ENCODE measurements at regions not wholly inside any gene's neighbourhood (a gene's known extent, or its start where the extent isn't known, plus 50 kb on each side); places are given as distances from the start of the nearest gene placed in this dataset.

DNA sequence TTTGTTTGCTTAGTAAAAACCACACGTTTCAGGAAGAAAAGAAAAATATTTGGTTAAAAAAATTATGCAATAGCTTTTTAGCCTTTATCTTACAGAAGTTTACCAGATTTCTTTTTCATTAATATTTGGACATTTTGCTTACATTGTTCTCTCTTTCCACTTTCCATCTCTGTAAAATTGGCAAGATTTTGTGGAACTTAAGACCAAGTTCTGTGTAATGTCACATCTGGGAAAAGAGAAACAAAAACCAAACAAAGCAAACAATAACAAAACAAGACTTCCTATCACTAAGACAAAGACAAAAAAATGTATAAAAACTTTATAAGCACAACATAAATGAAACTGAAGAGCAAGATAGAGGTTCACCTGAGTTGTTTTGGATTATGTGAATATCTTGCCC lies 1392.1 kb upstream of the CELF4 start:
- CTCF ChIA-PET: no interaction called here
- peaks cover 3% of the 10 kb centered on the region for H3K27me3 Mint-ChIP-seq (ENCODE audit: insufficient read depth, unreplicated experiment)
- no TSS peak for BruUV-seq (replicated peaks)

DNA sequence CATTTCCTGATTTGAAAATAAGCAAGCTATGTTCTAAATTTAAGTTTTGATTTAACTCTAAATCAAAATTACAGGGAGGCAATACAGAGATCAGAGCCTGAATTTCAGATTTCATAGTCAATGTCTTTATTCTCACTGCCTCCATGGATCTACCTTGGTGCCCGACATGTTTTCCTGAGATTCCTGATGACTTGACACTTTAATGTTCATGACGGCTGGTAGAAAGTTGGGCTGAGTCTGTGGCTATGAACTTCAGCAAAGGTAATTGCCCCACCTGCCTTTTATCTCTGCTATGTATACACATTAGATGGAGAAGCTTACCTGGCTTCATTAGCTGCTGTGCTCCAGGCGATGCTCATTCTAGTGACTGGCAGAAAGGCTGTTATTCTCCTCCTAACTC lies 1390.5 kb upstream of the CELF4 start:
- ChIA-PET POLR2A (no interaction called here), CTCF (no interaction called here)
- BruUV-seq (replicated peaks): no TSS peak
- Mint-ChIP-seq H3K27ac (ENCODE audit: unreplicated experiment) (no peak overlapping the region), H3K4me1 (ENCODE audit: low read depth, unreplicated experiment) (no peaks in the 10 kb centered on the region), H3K27me3 (ENCODE audit: insufficient read depth, unreplicated experiment) (no peaks in the 10 kb centered on the region), H3K4me3 (ENCODE audit: unreplicated experiment) (no peak overlapping the region), H3K36me3 (ENCODE audit: insufficient read depth, unreplicated experiment) (no peaks in the 10 kb centered on the region), H3K9me3 (ENCODE audit: unreplicated experiment) (no peaks in the 10 kb centered on the region)
- H3K36me3 ChIP-seq (ENCODE audit: control insufficient read depth, insufficient read depth, low read length): no peaks in the 10 kb centered on the region
- TF ChIP-seq, protein P1, sequence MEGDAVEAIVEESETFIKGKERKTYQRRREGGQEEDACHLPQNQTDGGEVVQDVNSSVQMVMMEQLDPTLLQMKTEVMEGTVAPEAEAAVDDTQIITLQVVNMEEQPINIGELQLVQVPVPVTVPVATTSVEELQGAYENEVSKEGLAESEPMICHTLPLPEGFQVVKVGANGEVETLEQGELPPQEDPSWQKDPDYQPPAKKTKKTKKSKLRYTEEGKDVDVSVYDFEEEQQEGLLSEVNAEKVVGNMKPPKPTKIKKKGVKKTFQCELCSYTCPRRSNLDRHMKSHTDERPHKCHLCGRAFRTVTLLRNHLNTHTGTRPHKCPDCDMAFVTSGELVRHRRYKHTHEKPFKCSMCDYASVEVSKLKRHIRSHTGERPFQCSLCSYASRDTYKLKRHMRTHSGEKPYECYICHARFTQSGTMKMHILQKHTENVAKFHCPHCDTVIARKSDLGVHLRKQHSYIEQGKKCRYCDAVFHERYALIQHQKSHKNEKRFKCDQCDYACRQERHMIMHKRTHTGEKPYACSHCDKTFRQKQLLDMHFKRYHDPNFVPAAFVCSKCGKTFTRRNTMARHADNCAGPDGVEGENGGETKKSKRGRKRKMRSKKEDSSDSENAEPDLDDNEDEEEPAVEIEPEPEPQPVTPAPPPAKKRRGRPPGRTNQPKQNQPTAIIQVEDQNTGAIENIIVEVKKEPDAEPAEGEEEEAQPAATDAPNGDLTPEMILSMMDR (IDR thresholded peaks at IDR 0.05; ENCODE audit: insufficient read depth in 1 of 2, low read depth in 1 of 2, low read length in 1 of 2, severe bottlenecking in 1 of 2, unreplicated experiment in 1 of 2): no peak
- H3K4me3 ChIP-seq (ENCODE audit: low read depth, low read length): no peak overlapping the region
- H3K4me1 ChIP-seq: no peaks in the 10 kb centered on the region
- H3K9me3 ChIP-seq: no peaks in the 10 kb centered on the region
- H3K27me3 ChIP-seq (replicated peaks; ENCODE audit: control insufficient read depth, insufficient read depth, low read length): no peaks in the 10 kb centered on the region
- intact Hi-C loops (cut with micrococcal nuclease; ENCODE audit: unreplicated experiment): no loop called here
- no peak for DNase-seq

More for the DNA sequence above, 1392.1 kb upstream of the CELF4 start:
- Histone ChIP-seq H3K27me3 (replicated peaks; ENCODE audit: control insufficient read depth, insufficient read depth, low read length) (no peaks in the 10 kb centered on the region), H3K36me3 (ENCODE audit: control insufficient read depth, insufficient read depth, low read length) (no peaks in the 10 kb centered on the region), H3K4me3 (ENCODE audit: low read depth, low read length) (no peak overlapping the region), H3K9me3 (no peaks in the 10 kb centered on the region), H3K4me1 (no peaks in the 10 kb centered on the region)
- Mint-ChIP-seq H3K36me3 (ENCODE audit: insufficient read depth, unreplicated experiment) (no peaks in the 10 kb centered on the region), H3K9me3 (ENCODE audit: unreplicated experiment) (no peaks in the 10 kb centered on the region), H3K4me3 (ENCODE audit: unreplicated experiment) (no peak overlapping the region), H3K4me1 (ENCODE audit: low read depth, unreplicated experiment) (no peaks in the 10 kb centered on the region), H3K27ac (ENCODE audit: unreplicated experiment) (no peak overlapping the region)
- DNase-seq: no peak
- intact Hi-C loops (cut with micrococcal nuclease; ENCODE audit: unreplicated experiment): no loop called here
- TF ChIP-seq, protein P1 (IDR thresholded peaks at IDR 0.05; ENCODE audit: insufficient read depth in 1 of 2, low read depth in 1 of 2, low read length in 1 of 2, severe bottlenecking in 1 of 2, unreplicated experiment in 1 of 2): no peak
- POLR2A ChIA-PET: no interaction called here

DNA sequence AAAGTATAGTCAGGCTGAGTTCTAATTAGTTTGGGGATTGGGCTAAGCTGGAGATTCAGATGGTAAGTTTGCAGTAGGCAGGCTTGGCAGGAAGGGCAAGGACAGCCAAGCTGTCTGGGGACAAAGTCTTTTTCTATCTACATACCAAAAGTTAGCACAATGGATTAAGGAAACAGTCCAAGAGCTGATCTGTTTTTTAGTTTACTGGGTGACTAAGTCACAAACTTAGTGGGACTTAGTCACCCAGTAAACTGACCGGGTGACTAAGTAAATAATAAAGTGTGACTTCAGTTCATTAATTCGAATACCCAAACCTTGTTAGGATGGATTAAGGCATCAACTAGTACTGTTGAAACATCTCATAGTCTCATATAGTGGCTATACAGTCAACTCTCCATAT lies 1386.0 kb upstream of the CELF4 start:
- Histone ChIP-seq H3K4me1 (no peaks in the 10 kb centered on the region), H3K9me3 (no peaks in the 10 kb centered on the region), H3K4me3 (ENCODE audit: low read depth, low read length) (no peak overlapping the region), H3K36me3 (ENCODE audit: control insufficient read depth, insufficient read depth, low read length) (no peaks in the 10 kb centered on the region), H3K27me3 (replicated peaks; ENCODE audit: control insufficient read depth, insufficient read depth, low read length) (no peaks in the 10 kb centered on the region)
- intact Hi-C loops (cut with micrococcal nuclease; ENCODE audit: unreplicated experiment): no loop called here
- TF ChIP-seq, protein P1 (IDR thresholded peaks at IDR 0.05; ENCODE audit: insufficient read depth in 1 of 2, low read depth in 1 of 2, low read length in 1 of 2, severe bottlenecking in 1 of 2, unreplicated experiment in 1 of 2): no peak
- no peak for DNase-seq
- H3K27me3 Mint-ChIP-seq (ENCODE audit: insufficient read depth, unreplicated experiment): no peaks in the 10 kb centered on the region
- H3K4me1 Mint-ChIP-seq (ENCODE audit: low read depth, unreplicated experiment): no peaks in the 10 kb centered on the region
- H3K27ac Mint-ChIP-seq (ENCODE audit: unreplicated experiment): no peak overlapping the region
- no peak overlapping the region for H3K4me3 Mint-ChIP-seq (ENCODE audit: unreplicated experiment)
- no TSS peak for BruUV-seq (replicated peaks)
- POLR2A ChIA-PET: no interaction called here
- H3K9me3 Mint-ChIP-seq (ENCODE audit: unreplicated experiment): no peaks in the 10 kb centered on the region
- H3K36me3 Mint-ChIP-seq (ENCODE audit: insufficient read depth, unreplicated experiment): no peaks in the 10 kb centered on the region
- CTCF ChIA-PET: interaction anchor here (0.7 kb wide), 1 partner anchor 52 kb away, joined by 7 read pairs; no protein-coding TSS in a partner anchor

Measured in Caco-2 (cell line).